NCI-H2107 (cell line): ENCODE measurements at regions not wholly inside any gene's neighbourhood (a gene's known extent, or its start where the extent isn't known, plus 50 kb on each side); places are given as distances from the start of the nearest gene placed in this dataset.

Experiments used
- DNase-seq: peaks from one replicate; lab custom pipeline; 2025; lab: John Stamatoyannopoulos, UW

GRCh38 chr14:86712727-86713126 is 1182.8 kb downstream of the FLRT2 start:
- no peak for DNase-seq

GRCh38 chr14:86712176-86712575 is 1182.2 kb downstream of the FLRT2 start:
- no peak for DNase-seq

GRCh38 chr14:86708846-86709339 is 1178.9 kb downstream of the FLRT2 start:
- no peak for DNase-seq

- DNase-seq, result no peak
Measured at GRCh38 chr14:86707071-86707470, 1177.1 kb downstream of the FLRT2 start.

GRCh38 chr14:86683561-86683960 is 1153.6 kb downstream of the FLRT2 start:
- no peak for DNase-seq

- DNase-seq, result no peak
Measured at GRCh38 chr14:86675059-86675458, 1145.1 kb downstream of the FLRT2 start.

- no peak for DNase-seq
Measured at GRCh38 chr14:86673523-86673969, 1143.6 kb downstream of the FLRT2 start.

- no peak for DNase-seq
Measured at GRCh38 chr14:86672080-86672479, 1142.1 kb downstream of the FLRT2 start.

GRCh38 chr14:86665975-86666374 is 1136.0 kb downstream of the FLRT2 start:
- DNase-seq, result no peak

- DNase-seq, result no peak
Measured at GRCh38 chr14:86662334-86662733, 1132.4 kb downstream of the FLRT2 start.

GRCh38 chr14:86654558-86655184 is 1124.7 kb downstream of the FLRT2 start:
- DNase-seq, result no peak

GRCh38 chr14:86652526-86652925 is 1122.6 kb downstream of the FLRT2 start:
- no peak for DNase-seq

- DNase-seq, result no peak
Measured at GRCh38 chr14:86646696-86647690, 1117.0 kb downstream of the FLRT2 start.

GRCh38 chr14:86646125-86646524 is 1116.2 kb downstream of the FLRT2 start:
- DNase-seq, result no peak

- DNase-seq, result no peak
Measured at GRCh38 chr14:86641310-86641709, 1111.4 kb downstream of the FLRT2 start.

GRCh38 chr14:86640288-86640687 is 1110.3 kb downstream of the FLRT2 start:
- no peak for DNase-seq

- no peak for DNase-seq
Measured at GRCh38 chr14:86639666-86640065, 1109.7 kb downstream of the FLRT2 start.

- DNase-seq, result no peak
Measured at GRCh38 chr14:86639146-86639545, 1109.2 kb downstream of the FLRT2 start.

GRCh38 chr14:86627080-86627479 is 1097.1 kb downstream of the FLRT2 start:
- DNase-seq, result no peak

- no peak for DNase-seq
Measured at GRCh38 chr14:86626530-86626929, 1096.6 kb downstream of the FLRT2 start.

- no peak for DNase-seq
Measured at GRCh38 chr14:86625637-86626036, 1095.7 kb downstream of the FLRT2 start.

- no peak for DNase-seq
Measured at GRCh38 chr14:86619726-86620125, 1089.8 kb downstream of the FLRT2 start.

- DNase-seq, result no peak
Measured at GRCh38 chr14:86613786-86614185, 1083.8 kb downstream of the FLRT2 start.
